Suprapubic skin (tissue), 4 donors: ENCODE measurements at regions not wholly inside any gene's neighbourhood (a gene's known extent, or its start where the extent isn't known, plus 50 kb on each side); places are given as distances from the start of the nearest gene placed in this dataset.
"Not testable (repeated sequence)": the region's sequence is repeated elsewhere in the genome, so short reads cannot be mapped to it uniquely, and the experiment has no call there.

Experiments used
- DNase-seq, 2 donors: peaks; one replicate each; pipeline ENCODE4 v3.0.0-alpha.2; 2019; ENCODE audit warnings: low spot score in 2 of 2
- H3K27ac ChIP-seq: fragments of 200-600 bp; sonication (generic); one replicate; pipeline ENCODE4 v1.5.1; 2019
- H3K27me3 ChIP-seq: fragments of 200-600 bp; sonication (generic); one replicate; pipeline ENCODE4 v1.5.1; 2019
- H3K36me3 ChIP-seq: fragments of 200-600 bp; sonication (generic); one replicate; pipeline ENCODE4 v1.5.1; 2019
- H3K4me1 ChIP-seq: fragments of 200-600 bp; sonication (generic); one replicate; pipeline ENCODE4 v1.5.1; 2019
- H3K4me3 ChIP-seq: fragments of 200-600 bp; sonication (generic); one replicate; pipeline ENCODE4 v1.5.1; 2019; ENCODE audit warnings: mild to moderate bottlenecking
- H3K9me3 ChIP-seq: fragments of 200-600 bp; sonication (generic); one replicate; pipeline ENCODE4 v1.5.1; 2019
- CTCF ChIP-seq, 2 donors: fragments of 200-600 bp in 1 of 2; fragments of 450-650 bp in 1 of 2; sonication (generic) in 1 of 2; IDR thresholded peaks; one replicate each; pipeline ENCODE4 v1.5.1; 2016 to 2019; ENCODE audit warnings: antibody characterized with exemption in 2 of 2, mild to moderate bottlenecking in 1 of 2, moderate library complexity in 1 of 2
- EP300 ChIP-seq: sonication (generic); formaldehyde crosslinking; IDR thresholded peaks from one replicate; pipeline ENCODE4 v1.6.1; 2017; ENCODE audit warnings: antibody characterized with exemption
- POLR2A ChIP-seq, 2 donors: fragments of 450-650 bp; IDR thresholded peaks; one replicate each; pipeline ENCODE4 v1.6.1; 2017; ENCODE audit warnings: antibody characterized with exemption in 2 of 2, mild to moderate bottlenecking in 2 of 2, moderate library complexity in 2 of 2
- POLR2AphosphoS5 ChIP-seq, 3 donors: sonication (generic); formaldehyde crosslinking; IDR thresholded peaks; one replicate each; pipeline ENCODE4 v1.6.1; 2017; ENCODE audit warnings: antibody characterized with exemption in 3 of 3
- WGBS: methylation state at CpG from one replicate; pipeline ENCODE4 v1.1.5; 2018; 5-methylcytosine and 5-hydroxymethylcytosine counted together

- Histone ChIP-seq H3K4me1 (no peaks in the 10 kb centered on the region), H3K9me3 (no peaks in the 10 kb centered on the region), H3K4me3 (no peak overlapping the region), H3K36me3 (no peaks in the 10 kb centered on the region), H3K27me3 (no peaks in the 10 kb centered on the region), H3K27ac (no peak overlapping the region)
- TF ChIP-seq POLR2A (IDR thresholded peaks at IDR 0.05) (no peak), CTCF (IDR thresholded peaks at IDR 0.05) (no peak), EP300 (no peak), POLR2AphosphoS5 (IDR thresholded peaks at IDR 0.05) (no peak)
- 87% methylated on average over 6 of the region's 6 CpGs for WGBS
- no peak for DNase-seq
Measured at GRCh38 chr3:147518465-147518864, 109.3 kb downstream of the ZIC1 start.

GRCh38 chr3:147521646-147522045, 112.5 kb downstream of the ZIC1 start:
- DNase-seq: no peak
- no peak overlapping the region for H3K4me3 ChIP-seq
- no peaks in the 10 kb centered on the region for H3K27me3 ChIP-seq
- H3K4me1 ChIP-seq: no peaks in the 10 kb centered on the region
- TF ChIP-seq EP300 (no peak), CTCF (IDR thresholded peaks at IDR 0.05) (no peak), POLR2AphosphoS5 (IDR thresholded peaks at IDR 0.05) (no peak), POLR2A (IDR thresholded peaks at IDR 0.05) (no peak)
- 54% methylated on average over 3 of the region's 3 CpGs for WGBS
- no peak overlapping the region for H3K27ac ChIP-seq
- H3K9me3 ChIP-seq: no peaks in the 10 kb centered on the region
- H3K36me3 ChIP-seq: no peaks in the 10 kb centered on the region

GRCh38 chr3:147522780-147523179, 113.6 kb downstream of the ZIC1 start:
- not testable (repeated sequence) for H3K36me3 ChIP-seq, H3K4me3 ChIP-seq, H3K27ac ChIP-seq, H3K9me3 ChIP-seq, DNase-seq, H3K4me1 ChIP-seq, H3K27me3 ChIP-seq
- WGBS: 75% methylated on average over 1 of the region's 1 CpG

- TF ChIP-seq POLR2A (IDR thresholded peaks at IDR 0.05): no peak
- Histone ChIP-seq H3K9me3 (peaks cover 7% of the 10 kb centered on the region), H3K27ac (no peak overlapping the region), H3K27me3 (no peaks in the 10 kb centered on the region), H3K36me3 (no peaks in the 10 kb centered on the region), H3K4me3 (no peak overlapping the region), H3K4me1 (no peaks in the 10 kb centered on the region)
- no peak for DNase-seq
- WGBS: 75% methylated on average over 2 of the region's 2 CpGs
Measured at GRCh38 chr3:147529551-147529950, 120.4 kb downstream of the ZIC1 start.

GRCh38 chr3:147538034-147538433, 128.9 kb downstream of the ZIC1 start:
- H3K4me1 ChIP-seq: no peaks in the 10 kb centered on the region
- TF ChIP-seq POLR2A (IDR thresholded peaks at IDR 0.05) (no peak), POLR2AphosphoS5 (IDR thresholded peaks at IDR 0.05) (no peak)
- 92% methylated on average over 4 of the region's 4 CpGs for WGBS
- H3K9me3 ChIP-seq: peaks cover 3% of the 10 kb centered on the region
- H3K27ac ChIP-seq: no peak overlapping the region
- H3K27me3 ChIP-seq: no peaks in the 10 kb centered on the region
- no peak for DNase-seq
- H3K4me3 ChIP-seq: no peak overlapping the region
- no peaks in the 10 kb centered on the region for H3K36me3 ChIP-seq

- Histone ChIP-seq H3K36me3 (no peaks in the 10 kb centered on the region), H3K9me3 (peaks cover 3% of the 10 kb centered on the region), H3K27ac (no peak overlapping the region), H3K4me1 (no peaks in the 10 kb centered on the region), H3K27me3 (no peaks in the 10 kb centered on the region), H3K4me3 (no peak overlapping the region)
- no peak for DNase-seq
- TF ChIP-seq CTCF (IDR thresholded peaks at IDR 0.05) (no peak), EP300 (no peak), POLR2A (IDR thresholded peaks at IDR 0.05) (no peak), POLR2AphosphoS5 (IDR thresholded peaks at IDR 0.05) (no peak)
Measured at GRCh38 chr3:147540921-147541320, 131.8 kb downstream of the ZIC1 start.

- Histone ChIP-seq H3K36me3 (no peaks in the 10 kb centered on the region), H3K9me3 (peaks cover 3% of the 10 kb centered on the region), H3K4me3 (no peak overlapping the region), H3K27ac (no peak overlapping the region), H3K4me1 (no peaks in the 10 kb centered on the region), H3K27me3 (no peaks in the 10 kb centered on the region)
- TF ChIP-seq CTCF (IDR thresholded peaks at IDR 0.05): no peak
- no peak for TF ChIP-seq POLR2A (IDR thresholded peaks at IDR 0.05)
- no peak for TF ChIP-seq POLR2AphosphoS5 (IDR thresholded peaks at IDR 0.05)
- no peak for TF ChIP-seq EP300
- DNase-seq: no peak
Measured at GRCh38 chr3:147544290-147544689, 135.1 kb downstream of the ZIC1 start.
